ENCODE measurements at regions not wholly inside any gene's neighbourhood (a gene's known extent, or its start where the extent isn't known, plus 50 kb on each side); places are given as distances from the start of the nearest gene placed in this dataset.

- TF ChIP-seq POLR2A (IDR thresholded peaks at IDR 0.05) (no peak), POLR2AphosphoS5 (IDR thresholded peaks at IDR 0.05) (no peak), CTCF (IDR thresholded peaks at IDR 0.05 in 8 of 11, conservative IDR thresholded peaks at IDR 0.05 in 3 of 11) (no peak)
Observed at GRCh38 chrX:26762253-26762652, 546.3 kb downstream of the MAGEB5 start.
